NCI-H1417 (cell line): ENCODE measurements at regions not wholly inside any gene's neighbourhood (a gene's known extent, or its start where the extent isn't known, plus 50 kb on each side); places are given as distances from the start of the nearest gene placed in this dataset.
A peak's percentile ranks its signal among the peaks of the same experiment; 100 is the strongest.
"Not testable (repeated sequence)": the region's sequence is repeated elsewhere in the genome, so short reads cannot be mapped to it uniquely, and the experiment has no call there.

Experiments used
- DNase-seq, 3 experiments: peaks; one replicate each; lab custom pipeline; 2025; lab: John Stamatoyannopoulos, UW

GRCh38 chr2:217366966-217367365, 507.1 kb upstream of the TNP1 start:
- DNase-seq: peak in 1 of 3 experiments; percentile 40

GRCh38 chr2:217366266-217366895, 506.5 kb upstream of the TNP1 start:
- DNase-seq: peak in 2 of 3 experiments; percentile 40 to 75

GRCh38 chr2:217365656-217366055, 505.8 kb upstream of the TNP1 start:
- no peak for DNase-seq

- DNase-seq: no peak
Observed at GRCh38 chr2:217364224-217364623, 504.4 kb upstream of the TNP1 start.

GRCh38 chr2:217363470-217363869, 503.6 kb upstream of the TNP1 start:
- DNase-seq: no peak

GRCh38 chr2:217362710-217363109, 502.8 kb upstream of the TNP1 start:
- DNase-seq: no peak

- DNase-seq: no peak
Observed at GRCh38 chr2:217362286-217362685, 502.4 kb upstream of the TNP1 start.

GRCh38 chr2:217361483-217361880, 501.6 kb upstream of the TNP1 start:
- DNase-seq: no peak

- DNase-seq: peak in 2 of 3 experiments; percentile 17 to 35
Observed at GRCh38 chr2:217360781-217361482, 501.1 kb upstream of the TNP1 start.

GRCh38 chr2:217360111-217360510, 500.2 kb upstream of the TNP1 start:
- DNase-seq: no peak

GRCh38 chr2:217357886-217358620, 498.2 kb upstream of the TNP1 start:
- no peak for DNase-seq

GRCh38 chr2:217356781-217357180, 496.9 kb upstream of the TNP1 start:
- no peak for DNase-seq

- no peak for DNase-seq
Observed at GRCh38 chr2:217356142-217356541, 496.3 kb upstream of the TNP1 start.

GRCh38 chr2:217353591-217353990, 493.7 kb upstream of the TNP1 start:
- DNase-seq: no peak

- DNase-seq: no peak
Observed at GRCh38 chr2:217351378-217351777, 491.5 kb upstream of the TNP1 start.

GRCh38 chr2:217349251-217349650, 489.4 kb upstream of the TNP1 start:
- no peak for DNase-seq

- not testable (repeated sequence) for DNase-seq
Observed at GRCh38 chr2:217347630-217348029, 487.8 kb upstream of the TNP1 start.

- not testable (repeated sequence) for DNase-seq
Observed at GRCh38 chr2:217346043-217346442, 486.2 kb upstream of the TNP1 start.

GRCh38 chr2:217340899-217341298, 481.0 kb upstream of the TNP1 start:
- no peak for DNase-seq

GRCh38 chr2:217340176-217340575, 480.3 kb upstream of the TNP1 start:
- no peak for DNase-seq

- no peak for DNase-seq
Observed at GRCh38 chr2:217339753-217340152, 479.9 kb upstream of the TNP1 start.

- DNase-seq: no peak
Observed at GRCh38 chr2:217338306-217338916, 478.5 kb upstream of the TNP1 start.

GRCh38 chr2:217337771-217338170, 477.9 kb upstream of the TNP1 start:
- no peak for DNase-seq
